PC-9 (cell line): ENCODE measurements at regions not wholly inside any gene's neighbourhood (a gene's known extent, or its start where the extent isn't known, plus 50 kb on each side); places are given as distances from the start of the nearest gene placed in this dataset.

Experiments used
- CTCF ChIP-seq: fragments of 200-600 bp; sonication (generic); conservative IDR thresholded peaks from 2 replicates; pipeline ENCODE4 v1.6.1; 2017; ENCODE audit warnings: mixed run types, antibody characterized with exemption, mild to moderate bottlenecking, moderate library complexity
- EZH2 ChIP-seq: fragments of 200-600 bp; sonication (generic); IDR thresholded peaks from 2 replicates; pipeline ENCODE4 v1.8.0; 2017; ENCODE audit warnings: antibody characterized with exemption, low read depth

DNA sequence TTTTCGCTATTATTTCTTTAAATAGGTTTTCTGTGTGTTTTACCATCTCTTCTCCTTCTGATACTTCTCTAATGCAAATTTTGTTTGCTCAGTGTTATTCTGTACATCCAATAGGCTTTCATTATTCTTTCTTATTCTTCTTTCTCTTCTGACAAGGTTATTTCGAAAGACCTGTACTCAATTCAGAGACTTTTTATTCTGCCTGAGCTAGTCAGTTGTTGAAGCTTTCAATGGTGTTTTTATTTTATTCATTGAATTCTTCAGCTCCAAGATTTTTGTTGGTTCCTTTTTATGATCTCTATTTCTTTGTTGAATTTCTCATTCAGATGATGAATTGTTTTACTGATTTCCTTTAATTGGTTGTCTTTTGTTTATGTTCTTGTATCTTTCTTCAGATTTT lies 706.2 kb downstream of the NR2F1-AS1 start:
- TF ChIP-seq CTCF = no peak
- no peak for TF ChIP-seq EZH2
